H9 (cell line): ENCODE measurements at regions not wholly inside any gene's neighbourhood (a gene's known extent, or its start where the extent isn't known, plus 50 kb on each side); places are given as distances from the start of the nearest gene placed in this dataset.

Experiments
- DNase-seq: peaks from one replicate; pipeline ENCODE4 v3.0.0-alpha.2; 2017
- H2AFZ ChIP-seq: one replicate; pipeline ENCODE4 v1.6.1; 2013; ENCODE audit warnings: mild to moderate bottlenecking, low read length, control low read depth, moderate library complexity
- H2AK5ac ChIP-seq: 2 replicates; pipeline ENCODE4 v1.6.1; 2013; ENCODE audit warnings: low read length, control low read depth, mixed read lengths; ENCODE audit not compliant: insufficient read length
- H2BK120ac ChIP-seq: one replicate; pipeline ENCODE4 v1.6.1; 2013; ENCODE audit warnings: low read depth, mild to moderate bottlenecking, low read length, control low read depth, inconsistent platforms; ENCODE audit not compliant: poor library complexity, severe bottlenecking
- H2BK12ac ChIP-seq: 2 replicates; pipeline ENCODE4 v1.6.1; 2013; ENCODE audit warnings: low read length, control low read depth, mixed read lengths, low read depth; ENCODE audit not compliant: insufficient read length
- H2BK15ac ChIP-seq: 2 replicates; pipeline ENCODE4 v1.6.1; 2013; ENCODE audit warnings: low read depth, low read length, control low read depth
- H2BK20ac ChIP-seq: one replicate; pipeline ENCODE4 v1.6.1; 2013; ENCODE audit warnings: low read depth, mild to moderate bottlenecking, low read length, control low read depth, inconsistent platforms; ENCODE audit not compliant: poor library complexity, severe bottlenecking
- H2BK5ac ChIP-seq: 2 replicates; pipeline ENCODE4 v1.6.1; 2013; ENCODE audit warnings: low read length, control low read depth, mixed read lengths; ENCODE audit not compliant: insufficient read length
- H3K14ac ChIP-seq: 2 replicates; pipeline ENCODE4 v1.6.1; 2013; ENCODE audit warnings: low read length, control low read depth; ENCODE audit not compliant: insufficient read depth
- H3K18ac ChIP-seq: 2 replicates; pipeline ENCODE4 v1.6.1; 2013; ENCODE audit warnings: low read depth, mild to moderate bottlenecking, mixed read lengths, low read length, control low read depth; ENCODE audit not compliant: insufficient read length
- H3K23ac ChIP-seq: 2 replicates; pipeline ENCODE4 v1.6.1; 2013; ENCODE audit warnings: low read length, control low read depth, mixed read lengths, low read depth; ENCODE audit not compliant: insufficient read length
- H3K23me2 ChIP-seq: 2 replicates; pipeline ENCODE4 v1.6.1; 2013; ENCODE audit warnings: low read depth, mild to moderate bottlenecking, mixed read lengths, low read length, control low read depth; ENCODE audit not compliant: insufficient read length, poor library complexity, severe bottlenecking
- H3K27ac ChIP-seq: 2 replicates; pipeline ENCODE4 v1.5.1; 2013; ENCODE audit warnings: low read length, control low read depth, mixed read lengths, low read depth; ENCODE audit not compliant: insufficient read length
- H3K27me3 ChIP-seq: 2 replicates; pipeline ENCODE4 v1.6.1; 2013; ENCODE audit warnings: low read length, control low read depth, inconsistent platforms; ENCODE audit not compliant: insufficient read depth
- H3K4ac ChIP-seq: 2 replicates; pipeline ENCODE4 v1.6.1; 2013; ENCODE audit warnings: low read depth, mild to moderate bottlenecking, control low read depth, inconsistent platforms, low read length, moderate library complexity
- H3K4me1 ChIP-seq: 2 replicates; pipeline ENCODE4 v1.6.1; 2013; ENCODE audit warnings: low read length, control low read depth, inconsistent platforms; ENCODE audit not compliant: insufficient read depth
- H3K4me2 ChIP-seq: 2 replicates; pipeline ENCODE4 v1.6.1; 2013; ENCODE audit warnings: low read length, control low read depth, mixed read lengths; ENCODE audit not compliant: insufficient read length, insufficient read depth
- H3K56ac ChIP-seq: 2 replicates; pipeline ENCODE4 v1.6.1; 2013; ENCODE audit warnings: low read depth, mild to moderate bottlenecking, mixed read lengths, low read length, control low read depth; ENCODE audit not compliant: insufficient read length
- H3K79me1 ChIP-seq: 2 replicates; pipeline ENCODE4 v1.6.1; 2013; ENCODE audit warnings: low read depth, mild to moderate bottlenecking, moderate library complexity, low read length, control low read depth, inconsistent platforms; ENCODE audit not compliant: insufficient read depth, poor library complexity, severe bottlenecking
- H3K79me2 ChIP-seq: 2 replicates; pipeline ENCODE4 v1.6.1; 2013; ENCODE audit warnings: low read length, control low read depth, inconsistent platforms; ENCODE audit not compliant: insufficient read depth
- H3K9ac ChIP-seq: 2 replicates; pipeline ENCODE4 v1.6.1; 2013; ENCODE audit warnings: low read length, control low read depth, mixed read lengths; ENCODE audit not compliant: insufficient read length; ENCODE audit errors: extremely low read depth
- H3K9me3 ChIP-seq: one replicate; pipeline ENCODE4 v1.6.1; 2013; ENCODE audit warnings: low read depth, low read length, inconsistent platforms; ENCODE audit not compliant: control insufficient read depth
- H3T11ph ChIP-seq: one replicate; pipeline ENCODE4 v1.6.1; 2013; ENCODE audit warnings: mild to moderate bottlenecking, low read length, control low read depth, inconsistent platforms
- H4K20me1 ChIP-seq: one replicate; pipeline ENCODE4 v1.6.1; 2013; ENCODE audit not compliant: control insufficient read depth, insufficient read length, insufficient read depth
- H4K5ac ChIP-seq: 2 replicates; pipeline ENCODE4 v1.6.1; 2013; ENCODE audit warnings: low read depth, mild to moderate bottlenecking, mixed read lengths, low read length, control low read depth; ENCODE audit not compliant: insufficient read length
- H4K8ac ChIP-seq: replicated peaks from 2 replicates; pipeline ENCODE4 v1.6.1; 2013; ENCODE audit warnings: low read length, control low read depth, mixed read lengths, low read depth; ENCODE audit not compliant: insufficient read length
- H4K91ac ChIP-seq: 2 replicates; pipeline ENCODE4 v1.6.1; 2013; ENCODE audit warnings: low read depth, mild to moderate bottlenecking, moderate library complexity, mixed read lengths, low read length, control low read depth; ENCODE audit not compliant: insufficient read length
- H3K27ac Mint-ChIP-seq, 3 experiments: 2 replicates in 2 of 3; 3 replicates in 1 of 3; pipeline ENCODE4 v1.8.0; 2020 to 2021; ENCODE audit warnings: mixed read lengths in 3 of 3, mild to moderate bottlenecking in 1 of 3, moderate library complexity in 1 of 3
- H3K27me3 Mint-ChIP-seq: 2 replicates; pipeline ENCODE4 v1.8.0; 2021; ENCODE audit warnings: low read depth, mild to moderate bottlenecking, moderate library complexity, mixed read lengths
- H3K36me3 Mint-ChIP-seq, 3 experiments: 2 replicates in 2 of 3; 3 replicates in 1 of 3; pipeline ENCODE4 v1.8.0; 2020 to 2021; ENCODE audit warnings: low read depth in 3 of 3, mixed read lengths in 3 of 3; ENCODE audit not compliant: insufficient read depth in 1 of 3
- H3K4me1 Mint-ChIP-seq, 2 experiments: 2 replicates each; pipeline ENCODE4 v1.8.0; 2020; ENCODE audit warnings: mixed read lengths in 2 of 2
- H3K4me3 Mint-ChIP-seq, 2 experiments: 2 replicates in 1 of 2; 3 replicates in 1 of 2; pipeline ENCODE4 v1.8.0; 2020 to 2021; ENCODE audit warnings: mild to moderate bottlenecking in 2 of 2, mixed read lengths in 2 of 2, moderate library complexity in 1 of 2
- H3K9me3 Mint-ChIP-seq, 2 experiments: 2 replicates in 1 of 2; 3 replicates in 1 of 2; pipeline ENCODE4 v1.8.0; 2020; ENCODE audit warnings: mild to moderate bottlenecking in 2 of 2, mixed read lengths in 2 of 2, moderate library complexity in 1 of 2
- WGBS: extraction: QIAGEN DNeasy Blood & Tissue Kit; methylation state at CpG from one replicate; pipeline ENCODE4 v1.1.7; 2013; ENCODE audit warnings: missing lambda C conversion rate, low lambda C conversion rate, mixed read lengths; ENCODE audit not compliant: insufficient read length; ENCODE audit errors: extremely low coverage; 5-methylcytosine and 5-hydroxymethylcytosine counted together
- TF ChIP-seq, protein P1 (sequence below): fragments of 200-600 bp; sonication (generic); conservative IDR thresholded peaks from 3 replicates; pipeline ENCODE4 v1.8.0; 2021; ENCODE audit warnings: antibody characterized with exemption, mild to moderate bottlenecking

DNA sequence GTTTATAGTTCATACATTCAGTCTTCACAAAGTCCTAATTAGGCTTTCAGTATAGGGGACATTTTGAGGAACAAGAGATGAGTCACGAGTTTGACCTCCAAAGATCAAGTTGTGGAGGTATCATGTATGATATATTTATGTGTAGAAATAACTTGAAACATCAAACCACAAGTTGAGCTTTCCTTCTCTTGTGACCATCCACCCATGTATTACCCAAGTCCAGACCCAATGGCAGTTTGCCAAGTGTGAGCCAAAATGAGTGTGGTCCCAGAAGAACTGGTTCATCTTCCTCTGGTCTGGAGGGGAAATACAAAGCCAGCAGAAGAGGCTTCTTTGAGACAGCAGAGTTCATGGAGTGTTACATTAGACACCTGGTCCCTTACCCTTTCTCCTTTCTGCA is 104.9 kb downstream of the ATP23 start:
- DNase-seq, result no peak
- H4K8ac ChIP-seq, result no peak overlapping the region
- Mint-ChIP-seq H3K27ac (no peak overlapping the region), H3K9me3 (peaks cover 18 to 21% of the 10 kb centered on the region in 2 experiments), H3K4me3 (no peak overlapping the region), H3K27me3 (no peaks in the 10 kb centered on the region), H3K36me3 (peaks cover 4 to 11% (median 4%) of the 10 kb centered on the region in 3 experiments; a peak in 6 of 7 replicates), H3K4me1 (no peaks in the 10 kb centered on the region)
- no peak overlapping the region for H3T11ph ChIP-seq
- H3K4me1 ChIP-seq, result no peaks in the 10 kb centered on the region
- H3K9ac ChIP-seq, result no peak overlapping the region
- H3K9me3 ChIP-seq, result no peaks in the 10 kb centered on the region
- no peak overlapping the region for H3K4me2 ChIP-seq
- no peak overlapping the region for H4K5ac ChIP-seq
- H3K23ac ChIP-seq, result no peak overlapping the region
- H3K18ac ChIP-seq, result no peak overlapping the region
- WGBS, result no CpG with 5 or more reads among the region's 1 CpG
- no peak overlapping the region for H2AK5ac ChIP-seq
- no peak overlapping the region for H4K91ac ChIP-seq
- no peak overlapping the region for H3K4ac ChIP-seq
- no peaks in the 10 kb centered on the region for H4K20me1 ChIP-seq
- H3K23me2 ChIP-seq, result no peaks in the 10 kb centered on the region
- H3K14ac ChIP-seq, result no peak overlapping the region
- no peak overlapping the region for H3K27ac ChIP-seq
- H3K79me1 ChIP-seq, result no peaks in the 10 kb centered on the region
- H2BK5ac ChIP-seq, result no peak overlapping the region
- no peak overlapping the region for H2BK120ac ChIP-seq
- no peak overlapping the region for H2AFZ ChIP-seq
- H3K27me3 ChIP-seq, result no peaks in the 10 kb centered on the region
- TF ChIP-seq, protein P1, sequence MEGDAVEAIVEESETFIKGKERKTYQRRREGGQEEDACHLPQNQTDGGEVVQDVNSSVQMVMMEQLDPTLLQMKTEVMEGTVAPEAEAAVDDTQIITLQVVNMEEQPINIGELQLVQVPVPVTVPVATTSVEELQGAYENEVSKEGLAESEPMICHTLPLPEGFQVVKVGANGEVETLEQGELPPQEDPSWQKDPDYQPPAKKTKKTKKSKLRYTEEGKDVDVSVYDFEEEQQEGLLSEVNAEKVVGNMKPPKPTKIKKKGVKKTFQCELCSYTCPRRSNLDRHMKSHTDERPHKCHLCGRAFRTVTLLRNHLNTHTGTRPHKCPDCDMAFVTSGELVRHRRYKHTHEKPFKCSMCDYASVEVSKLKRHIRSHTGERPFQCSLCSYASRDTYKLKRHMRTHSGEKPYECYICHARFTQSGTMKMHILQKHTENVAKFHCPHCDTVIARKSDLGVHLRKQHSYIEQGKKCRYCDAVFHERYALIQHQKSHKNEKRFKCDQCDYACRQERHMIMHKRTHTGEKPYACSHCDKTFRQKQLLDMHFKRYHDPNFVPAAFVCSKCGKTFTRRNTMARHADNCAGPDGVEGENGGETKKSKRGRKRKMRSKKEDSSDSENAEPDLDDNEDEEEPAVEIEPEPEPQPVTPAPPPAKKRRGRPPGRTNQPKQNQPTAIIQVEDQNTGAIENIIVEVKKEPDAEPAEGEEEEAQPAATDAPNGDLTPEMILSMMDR, result no peak
- no peak overlapping the region for H2BK12ac ChIP-seq
- H3K56ac ChIP-seq, result no peak overlapping the region
- H2BK20ac ChIP-seq, result no peak overlapping the region
- H2BK15ac ChIP-seq, result no peak overlapping the region
- H3K79me2 ChIP-seq, result no peaks in the 10 kb centered on the region
